HG03175 (cell line): ENCODE measurements at regions not wholly inside any gene's neighbourhood (a gene's known extent, or its start where the extent isn't known, plus 50 kb on each side); places are given as distances from the start of the nearest gene placed in this dataset.
"Not testable (repeated sequence)": the region's sequence is repeated elsewhere in the genome, so short reads cannot be mapped to it uniquely, and the experiment has no call there.

Source experiments
- ATAC-seq: cut with Tn5 transposase; IDR thresholded peaks from one replicate; pipeline ENCODE4 v1.9.1; 2021; ENCODE audit warnings: mild to moderate bottlenecking, moderate library complexity; ENCODE audit not compliant: unreplicated experiment

DNA sequence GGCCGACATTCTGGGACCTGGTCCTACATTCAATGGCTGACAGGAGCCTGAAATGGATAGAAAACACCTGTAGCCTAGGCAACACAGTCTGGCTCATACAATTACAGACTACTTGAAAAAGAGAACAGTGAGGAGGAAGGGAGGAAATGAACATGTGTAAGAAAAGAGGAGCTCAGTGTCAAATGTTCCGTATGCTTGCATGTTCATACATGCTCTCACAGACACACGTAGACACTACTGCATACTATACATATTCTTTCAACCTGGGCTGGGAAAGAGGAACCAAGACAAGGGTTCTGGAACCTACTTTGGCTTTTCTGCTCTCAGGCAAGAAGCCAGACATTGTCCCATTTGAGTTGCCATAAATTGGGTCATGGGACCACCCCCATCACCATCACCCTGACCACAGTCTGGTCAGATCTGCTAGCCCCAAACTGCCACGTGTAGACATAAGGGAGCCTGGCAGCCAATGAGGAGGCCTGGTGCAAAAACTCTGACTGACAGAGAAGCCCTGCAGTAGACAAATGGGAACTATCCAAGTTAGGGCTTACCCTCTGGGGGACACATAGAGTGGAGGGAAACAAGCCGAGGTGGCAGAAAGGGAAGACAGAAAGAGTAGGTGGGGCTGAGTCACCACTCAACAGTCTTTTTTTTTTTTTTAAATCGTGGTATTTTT, 310.0 kb downstream of the SHQ1 start:
- no peak for ATAC-seq

- no peak for ATAC-seq
These were observed 310.8 kb downstream of the SHQ1 start for GRCh38 chr3:72537448-72537847.

- no peak for ATAC-seq
These were observed 311.4 kb downstream of the SHQ1 start for GRCh38 chr3:72536878-72537267.

- no peak for ATAC-seq
These were observed 311.9 kb downstream of the SHQ1 start for GRCh38 chr3:72536206-72536877.

- no peak for ATAC-seq
These were observed 312.5 kb downstream of the SHQ1 start for GRCh38 chr3:72535772-72536171.

DNA sequence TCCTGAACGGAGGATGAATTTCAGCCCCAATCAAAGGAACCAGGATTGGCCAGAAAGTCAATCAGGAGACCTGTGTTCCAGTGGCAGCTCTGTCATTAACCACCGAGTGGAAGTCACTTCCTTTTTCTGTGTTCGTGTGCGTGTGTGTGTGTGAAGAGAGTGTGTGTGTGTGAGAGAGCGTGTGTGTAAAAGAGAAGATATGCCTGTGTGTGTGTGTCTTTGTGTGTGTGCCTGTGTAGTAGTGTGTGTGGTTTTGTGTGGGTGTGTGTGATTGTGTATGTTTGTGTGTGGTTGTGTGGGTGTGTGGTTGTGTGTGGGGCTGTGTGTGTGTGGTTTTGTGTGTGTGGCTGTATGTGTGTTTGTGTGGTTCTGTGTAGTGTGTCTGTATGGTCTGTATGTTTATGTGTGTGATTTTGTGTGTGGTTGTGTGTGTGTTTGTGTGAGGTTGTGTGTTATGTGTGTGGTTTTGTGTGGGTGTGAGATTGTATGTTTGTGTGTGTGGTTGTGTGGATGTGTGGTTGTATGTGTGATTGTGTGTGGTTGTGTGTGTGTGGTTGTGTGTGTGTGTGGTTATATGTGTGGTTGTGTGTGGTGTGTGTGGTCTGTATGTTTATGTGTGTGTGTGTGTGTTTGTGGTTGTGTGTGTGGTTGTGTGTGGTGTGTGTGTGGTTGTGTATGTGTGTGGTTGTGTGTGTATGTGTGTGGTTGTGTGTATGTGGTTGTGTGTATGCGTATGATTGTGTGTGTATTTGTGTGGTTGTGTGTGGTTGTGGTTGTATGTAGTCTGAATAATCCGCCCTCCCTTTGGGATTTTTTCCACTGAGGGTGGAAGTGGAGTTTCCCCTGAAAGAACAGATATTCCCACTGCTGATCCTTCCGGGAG, 314.4 kb downstream of the SHQ1 start:
- ATAC-seq, result no peak

GRCh38 chr3:72530426-72530825, 317.8 kb downstream of the SHQ1 start:
- ATAC-seq, result no peak

- ATAC-seq, result no peak
These were observed 319.2 kb downstream of the SHQ1 start for GRCh38 chr3:72529081-72529480.

DNA sequence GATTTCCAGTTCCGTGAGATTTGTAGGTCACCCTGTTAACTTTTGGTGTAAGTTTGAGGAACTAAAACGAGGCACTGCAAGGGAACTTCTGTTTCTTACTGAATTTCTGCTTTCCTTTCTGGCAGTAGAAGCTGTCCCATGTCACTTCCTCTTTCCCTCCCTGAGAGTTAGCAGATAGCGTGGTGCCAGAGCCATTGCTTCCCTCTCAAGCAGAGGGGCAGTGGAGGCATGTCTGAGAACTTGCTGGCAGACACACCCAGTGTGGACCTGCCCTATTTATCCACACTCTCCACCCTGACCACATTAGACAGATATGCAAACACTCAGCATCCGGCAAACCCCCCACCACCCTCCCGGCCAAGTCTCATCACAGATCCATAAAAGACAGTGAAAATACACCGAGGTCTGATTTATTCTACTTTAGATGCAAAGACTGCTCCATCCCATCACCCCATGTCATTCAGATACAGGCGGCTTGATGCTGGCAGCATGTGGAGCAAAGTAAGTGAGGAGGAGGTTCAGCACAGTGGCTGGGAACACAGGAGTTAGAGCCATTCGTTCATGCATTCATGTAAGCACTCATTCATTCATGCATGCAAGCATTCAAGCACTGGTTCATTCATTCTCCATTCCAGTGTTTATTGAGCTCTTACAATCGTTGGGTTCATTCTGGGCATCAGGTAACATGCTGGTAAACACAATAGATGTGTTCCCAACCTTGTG, 324.7 kb downstream of the SHQ1 start:
- peak; percentile 95 for ATAC-seq

GRCh38 chr3:72520690-72521308, 327.4 kb downstream of the SHQ1 start:
- ATAC-seq, result no peak

DNA sequence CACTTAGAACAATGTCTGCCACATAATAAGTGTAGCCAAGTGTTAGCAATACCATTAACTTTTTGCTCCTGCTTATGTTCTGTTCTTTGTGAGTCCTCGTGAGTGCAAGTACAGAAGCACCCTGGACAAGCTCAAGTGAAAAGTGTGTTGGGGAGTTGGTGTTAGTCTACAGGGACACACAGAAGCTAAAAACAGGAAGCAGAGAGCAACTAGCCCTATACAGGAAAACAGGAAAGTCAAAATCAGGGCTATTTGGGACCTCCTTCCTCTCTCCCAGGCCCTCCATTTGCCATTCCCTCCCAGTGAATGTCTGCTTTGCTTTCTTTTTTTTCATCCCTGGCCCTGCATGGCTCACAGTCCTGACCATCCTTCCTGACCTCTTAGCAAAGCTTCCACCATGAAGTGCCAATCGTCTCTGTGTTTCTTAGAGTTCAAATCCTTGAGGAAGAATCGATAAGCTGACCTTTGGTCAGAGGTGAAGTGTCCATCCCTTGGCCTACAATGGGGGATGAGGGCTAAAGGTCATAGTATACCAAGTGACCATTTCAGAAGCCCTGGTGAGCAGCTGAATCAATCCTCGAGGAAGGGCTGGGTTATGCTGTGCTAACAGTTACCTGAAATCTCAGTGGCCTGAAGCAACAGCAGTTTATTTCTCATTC, 328.2 kb downstream of the SHQ1 start:
- ATAC-seq, result no peak

- no peak for ATAC-seq
These were observed 330.3 kb downstream of the SHQ1 start for GRCh38 chr3:72517921-72518424.

DNA sequence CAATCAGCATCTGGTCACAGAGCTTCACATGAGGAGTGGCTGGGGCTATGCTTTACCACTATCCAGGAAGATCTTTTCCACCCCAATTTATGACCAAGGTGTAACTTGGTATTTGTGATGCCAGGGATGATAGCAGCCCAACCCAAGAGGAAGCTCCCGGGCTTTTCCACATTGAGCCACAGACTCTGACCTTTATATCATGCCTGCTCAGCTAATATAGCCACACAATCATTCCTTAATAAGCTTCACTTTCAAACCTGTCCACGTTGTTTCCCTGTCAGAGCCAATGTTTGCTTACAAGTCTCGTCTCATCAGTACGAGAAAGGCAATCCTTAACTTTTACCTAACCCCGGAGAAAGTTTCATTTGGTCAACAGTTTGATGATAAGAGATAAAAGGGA, 330.9 kb downstream of the SHQ1 start:
- ATAC-seq, result no peak

GRCh38 chr3:72516361-72516760, 331.9 kb downstream of the SHQ1 start:
- no peak for ATAC-seq

- no peak for ATAC-seq
These were observed 332.3 kb downstream of the SHQ1 start for GRCh38 chr3:72515941-72516340.

GRCh38 chr3:72515281-72515680, 333.0 kb downstream of the SHQ1 start:
- no peak for ATAC-seq

- ATAC-seq, result no peak
These were observed 338.0 kb downstream of the SHQ1 start for GRCh38 chr3:72510247-72510646.

DNA sequence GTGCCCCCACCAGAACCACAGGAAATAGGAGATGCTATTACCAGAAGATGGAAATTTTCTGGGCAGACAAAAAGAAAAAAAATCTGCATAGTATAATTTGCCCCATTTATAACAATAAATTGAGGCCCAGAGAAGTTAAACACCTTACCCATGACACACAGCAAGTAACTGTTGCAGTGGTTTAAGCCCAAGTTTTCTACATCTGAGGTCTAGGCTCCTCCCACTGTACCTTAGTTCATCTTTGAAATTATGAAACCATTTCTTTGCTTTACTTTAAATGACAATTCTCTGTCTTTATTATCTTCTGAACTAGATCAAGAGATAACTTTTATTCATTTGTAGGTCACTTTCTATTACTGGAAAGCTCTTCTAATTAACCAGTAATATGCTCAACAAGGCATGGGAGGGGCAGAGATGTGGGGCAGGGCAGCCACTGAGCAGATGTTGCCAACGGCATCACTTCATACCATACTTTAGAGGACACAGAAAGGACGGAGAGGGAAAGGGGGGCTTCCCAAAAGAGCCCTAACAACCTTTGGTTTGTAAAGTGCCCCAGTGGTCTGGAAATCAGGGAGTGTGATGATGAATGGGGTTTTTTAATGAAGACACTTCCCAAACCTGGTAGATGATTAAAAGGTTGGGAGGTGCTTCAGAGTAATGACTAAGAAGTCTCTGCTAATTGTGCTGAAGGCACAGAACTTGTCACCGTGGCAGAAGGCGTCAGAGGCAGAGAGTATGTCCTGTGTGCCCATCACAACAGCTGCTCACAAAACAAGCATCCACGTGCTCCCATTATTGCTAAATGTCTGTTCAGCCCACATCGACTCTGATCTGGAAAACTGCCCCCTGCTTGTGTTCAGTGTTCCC, 342.5 kb downstream of the SHQ1 start:
- ATAC-seq, result no peak

- not testable (repeated sequence) for ATAC-seq
These were observed 350.7 kb downstream of the SHQ1 start for GRCh38 chr3:72497501-72497900.
